ENCODE measurements at regions not wholly inside any gene's neighbourhood (a gene's known extent, or its start where the extent isn't known, plus 50 kb on each side); places are given as distances from the start of the nearest gene placed in this dataset.

- no peak for DNase-seq
Observed at GRCh38 chr4:180706766-180707165, 1536.4 kb upstream of the TENM3 start.

- peak; percentile 7 for DNase-seq
Observed at GRCh38 chr4:180710628-180711337, 1532.4 kb upstream of the TENM3 start.

GRCh38 chr4:180717451-180718033 is 1525.7 kb upstream of the TENM3 start:
- DNase-seq, result no peak

- DNase-seq, result no peak
Observed at GRCh38 chr4:180721356-180721755, 1521.8 kb upstream of the TENM3 start.

GRCh38 chr4:180726611-180727010 is 1516.6 kb upstream of the TENM3 start:
- no peak for DNase-seq

GRCh38 chr4:180727478-180727877 is 1515.7 kb upstream of the TENM3 start:
- no peak for DNase-seq

- no peak for DNase-seq
Observed at GRCh38 chr4:180734753-180735432, 1508.3 kb upstream of the TENM3 start.

GRCh38 chr4:180741703-180742102 is 1501.5 kb upstream of the TENM3 start:
- DNase-seq, result no peak

GRCh38 chr4:180745019-180745418 is 1498.2 kb upstream of the TENM3 start:
- no peak for DNase-seq

GRCh38 chr4:180751009-180751408 is 1492.2 kb upstream of the TENM3 start:
- DNase-seq, result peak; percentile 17

GRCh38 chr4:180757927-180758326 is 1485.3 kb upstream of the TENM3 start:
- DNase-seq, result no peak

GRCh38 chr4:180766045-180766444 is 1477.2 kb upstream of the TENM3 start:
- DNase-seq, result no peak

- no peak for DNase-seq
Observed at GRCh38 chr4:180766944-180767729, 1476.1 kb upstream of the TENM3 start.

- no peak for DNase-seq
Observed at GRCh38 chr4:180768610-180769009, 1474.6 kb upstream of the TENM3 start.

GRCh38 chr4:180769791-180770190 is 1473.4 kb upstream of the TENM3 start:
- no peak for DNase-seq

- DNase-seq, result no peak
Observed at GRCh38 chr4:180770265-180770664, 1472.9 kb upstream of the TENM3 start.

- no peak for DNase-seq
Observed at GRCh38 chr4:180784940-180785339, 1458.3 kb upstream of the TENM3 start.

- no peak for DNase-seq
Observed at GRCh38 chr4:180788729-180789128, 1454.5 kb upstream of the TENM3 start.

- no peak for DNase-seq
Observed at GRCh38 chr4:180789929-180790328, 1453.3 kb upstream of the TENM3 start.

- DNase-seq, result no peak
Observed at GRCh38 chr4:180790471-180790870, 1452.7 kb upstream of the TENM3 start.

- DNase-seq, result no peak
Observed at GRCh38 chr4:180792541-180792940, 1450.7 kb upstream of the TENM3 start.

GRCh38 chr4:180794333-180794732 is 1448.9 kb upstream of the TENM3 start:
- DNase-seq, result no peak

GRCh38 chr4:180798036-180798577 is 1445.1 kb upstream of the TENM3 start:
- no peak for DNase-seq

Measured in fibroblast of skin of right quadriceps (primary cell).